GM19438 (cell line): ENCODE measurements at regions not wholly inside any gene's neighbourhood (a gene's known extent, or its start where the extent isn't known, plus 50 kb on each side); places are given as distances from the start of the nearest gene placed in this dataset.
A peak's percentile ranks its signal among the peaks of the same experiment; 100 is the strongest.

Experiments
- ATAC-seq: cut with Tn5 transposase; IDR thresholded peaks from one replicate; pipeline ENCODE4 v1.9.1; 2021; ENCODE audit warnings: low read depth; ENCODE audit not compliant: unreplicated experiment

DNA sequence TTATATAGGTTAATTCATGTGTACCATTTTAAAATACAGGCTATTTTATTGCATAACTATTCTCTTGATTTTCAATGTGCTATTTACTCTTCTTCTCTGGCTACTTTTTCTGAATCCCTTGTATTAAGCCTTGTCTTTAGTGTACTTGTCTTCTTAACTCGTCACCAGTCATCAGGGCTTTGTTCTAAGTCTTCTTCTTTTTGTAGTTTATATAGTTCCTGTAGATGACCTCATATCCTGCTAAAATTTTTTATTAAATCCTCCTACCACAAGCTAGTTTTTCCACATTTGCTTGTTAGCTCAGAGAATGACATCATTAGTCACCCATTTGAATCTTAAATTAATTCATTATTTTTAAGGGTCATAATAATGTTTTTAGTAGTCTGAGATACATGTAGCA, 1281.9 kb downstream of the KCNT2 start:
- ATAC-seq = no peak

DNA sequence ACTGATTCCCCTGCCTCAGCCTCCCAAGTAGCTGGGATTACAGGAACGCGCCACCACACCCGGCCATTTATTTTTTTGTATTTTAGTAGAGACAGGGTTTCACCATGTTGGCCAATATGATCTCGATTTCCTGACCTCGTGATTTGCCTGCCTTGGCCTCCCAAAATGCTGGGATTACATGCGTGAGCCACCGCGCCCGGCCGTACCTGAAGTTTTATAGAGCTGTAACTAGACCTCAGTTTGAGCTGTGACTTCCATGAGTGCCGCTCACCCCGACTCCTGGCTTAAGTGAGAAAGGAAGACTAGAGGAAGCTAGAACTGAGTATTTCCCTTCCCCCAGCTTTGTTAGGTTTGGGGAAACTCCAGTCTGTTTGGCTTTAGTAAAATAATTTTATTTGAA, 1283.1 kb downstream of the KCNT2 start:
- no peak for ATAC-seq

DNA sequence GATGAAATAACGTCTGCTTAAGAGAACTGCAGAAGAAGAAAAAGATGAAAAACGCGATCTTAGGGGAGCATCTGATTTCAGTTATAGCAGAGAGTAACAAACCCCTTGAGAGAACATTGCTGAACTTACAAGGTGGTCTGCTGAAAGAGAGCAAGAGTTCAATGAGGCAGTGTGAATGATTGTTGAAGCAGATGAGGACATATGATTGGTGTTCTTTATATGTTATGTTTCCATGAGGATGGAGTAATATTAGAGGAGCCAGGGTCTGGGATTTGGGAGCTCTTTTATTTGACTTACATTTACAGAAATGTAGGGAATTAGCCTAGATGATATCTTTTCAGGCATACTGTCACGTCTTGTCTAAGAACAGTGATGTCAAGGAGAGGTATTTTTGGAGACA, 1302.0 kb downstream of the KCNT2 start:
- ATAC-seq = no peak

DNA sequence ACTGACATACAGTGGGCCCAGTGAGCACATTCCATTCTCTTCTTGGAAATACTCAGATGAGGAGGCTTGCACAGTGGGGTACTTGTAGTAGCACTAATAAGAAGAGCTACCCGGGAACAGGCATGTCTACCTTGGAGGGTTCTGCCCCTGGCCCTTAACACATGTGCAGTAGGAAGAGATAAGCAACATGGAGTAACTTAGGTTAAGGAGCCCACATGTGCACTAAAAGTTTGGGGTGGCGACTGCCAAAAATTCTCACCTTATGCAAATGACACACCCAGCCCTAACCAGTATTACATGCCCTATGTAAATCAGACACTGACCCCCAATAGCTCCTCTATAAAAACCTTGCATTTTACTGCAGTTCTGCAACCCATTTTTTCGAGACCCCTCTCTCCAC, 1313.3 kb downstream of the KCNT2 start:
- ATAC-seq = no peak

DNA sequence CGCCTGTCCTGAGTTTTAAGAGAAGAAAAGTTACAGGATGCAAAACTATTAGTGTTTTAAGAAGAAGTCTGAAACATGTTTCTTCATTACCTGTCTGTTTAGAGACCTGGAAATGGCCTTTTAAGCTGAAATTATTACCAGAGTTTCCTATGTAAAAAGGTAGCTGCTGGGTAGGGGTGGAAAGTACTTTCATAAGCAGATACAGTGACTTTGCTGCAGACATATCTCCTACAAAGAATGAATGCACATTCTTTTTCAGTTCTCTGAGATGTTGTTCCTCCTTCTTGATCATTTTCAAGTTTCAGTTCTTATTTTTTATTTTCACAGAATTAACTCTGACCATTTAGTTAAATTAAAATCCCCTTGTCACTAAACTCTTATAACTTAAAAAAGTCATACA, 1329.6 kb downstream of the KCNT2 start:
- ATAC-seq = no peak

DNA sequence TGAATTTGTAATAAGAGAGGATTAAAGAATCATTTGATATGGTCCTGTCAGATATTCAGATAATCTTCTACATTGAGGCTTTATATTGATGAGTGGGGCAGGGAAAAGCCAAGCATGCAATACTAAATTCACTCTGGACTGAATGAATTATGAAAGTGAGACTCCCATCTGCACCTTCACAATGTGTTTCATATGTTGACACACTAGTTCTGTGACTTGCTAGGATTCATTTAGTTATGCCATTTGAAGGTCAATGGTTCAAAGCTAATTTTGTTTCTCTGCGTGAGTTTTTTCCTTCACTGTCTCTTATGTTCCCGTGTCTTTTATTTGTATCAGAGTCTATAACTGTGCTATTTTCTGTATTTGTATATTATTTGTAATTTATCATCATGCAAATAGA, 1332.5 kb downstream of the KCNT2 start:
- ATAC-seq = no peak

DNA sequence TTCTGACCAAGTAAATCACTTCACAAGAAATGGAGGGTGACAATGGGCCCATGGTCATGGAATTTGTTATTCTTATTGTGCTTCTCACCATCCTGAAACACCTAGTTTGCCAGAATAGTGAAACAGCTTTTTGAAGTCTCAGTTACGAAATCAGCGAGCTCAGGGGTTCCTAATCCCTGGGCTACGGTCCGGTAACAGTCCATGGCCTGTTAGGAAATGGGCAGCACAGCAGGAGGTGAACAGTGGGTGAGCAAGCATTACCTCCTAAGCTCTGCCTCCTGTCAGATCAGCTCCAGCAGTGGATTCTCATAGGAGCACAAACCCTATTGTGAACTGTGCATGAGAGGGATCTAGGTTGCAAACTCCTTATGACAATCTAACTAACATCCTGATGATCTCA, 1356.3 kb downstream of the KCNT2 start:
- no peak for ATAC-seq

DNA sequence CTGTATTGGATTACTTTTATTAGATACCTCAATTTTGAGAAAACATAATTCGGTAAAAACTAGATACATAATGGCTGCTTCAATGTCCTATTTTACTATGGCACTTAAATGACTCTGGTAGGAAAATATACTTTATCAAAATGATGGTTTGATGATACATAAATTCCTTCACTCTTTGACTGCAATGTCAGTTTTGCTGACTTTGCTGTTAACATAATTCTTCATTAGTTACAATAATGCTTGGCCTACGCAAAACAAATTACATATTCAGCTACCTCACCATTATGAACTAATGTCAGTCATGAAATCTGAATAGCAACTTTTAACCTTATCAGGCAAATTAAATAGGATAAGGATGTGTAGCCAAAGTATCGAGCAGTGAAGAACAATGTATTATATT, 1364.7 kb downstream of the KCNT2 start:
- no peak for ATAC-seq

DNA sequence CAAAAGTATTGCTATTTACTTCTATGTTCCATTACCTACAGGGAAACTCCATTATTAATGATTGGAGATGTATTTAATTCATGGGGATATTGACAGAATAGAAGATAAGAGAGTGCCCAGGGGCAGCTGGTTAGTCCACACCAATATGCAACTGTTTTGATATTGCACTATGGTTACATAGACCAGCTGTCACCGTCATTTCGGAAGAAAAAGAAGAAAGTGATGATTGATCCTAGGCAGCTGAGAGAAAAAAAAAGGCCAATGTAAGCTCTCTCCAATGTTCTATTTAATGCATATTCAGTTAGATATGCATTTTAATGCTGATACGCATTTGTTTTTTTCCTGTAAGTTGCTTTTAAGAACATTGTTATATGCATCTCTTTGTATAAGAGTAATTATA, 1367.2 kb downstream of the KCNT2 start:
- no peak for ATAC-seq

DNA sequence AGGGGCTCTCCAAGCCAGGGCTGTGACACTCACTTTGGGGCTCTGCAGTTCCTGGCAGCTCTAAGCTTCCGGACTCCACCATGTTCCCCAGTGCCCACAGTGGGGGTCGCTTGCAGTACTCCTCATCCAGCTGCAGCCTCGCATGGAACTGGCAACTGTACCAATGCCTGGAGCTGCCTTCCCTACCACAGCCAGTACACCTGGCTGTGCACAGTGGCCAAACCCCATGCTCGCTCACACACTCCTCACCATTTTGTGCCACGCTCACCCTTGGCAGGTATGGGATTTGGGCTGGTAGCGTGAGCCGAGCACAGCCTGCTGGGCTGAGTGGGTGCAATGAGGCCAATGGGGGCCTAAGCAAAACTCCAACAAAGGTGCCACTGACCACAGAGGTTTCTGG, 1369.9 kb downstream of the KCNT2 start:
- ATAC-seq = no peak

DNA sequence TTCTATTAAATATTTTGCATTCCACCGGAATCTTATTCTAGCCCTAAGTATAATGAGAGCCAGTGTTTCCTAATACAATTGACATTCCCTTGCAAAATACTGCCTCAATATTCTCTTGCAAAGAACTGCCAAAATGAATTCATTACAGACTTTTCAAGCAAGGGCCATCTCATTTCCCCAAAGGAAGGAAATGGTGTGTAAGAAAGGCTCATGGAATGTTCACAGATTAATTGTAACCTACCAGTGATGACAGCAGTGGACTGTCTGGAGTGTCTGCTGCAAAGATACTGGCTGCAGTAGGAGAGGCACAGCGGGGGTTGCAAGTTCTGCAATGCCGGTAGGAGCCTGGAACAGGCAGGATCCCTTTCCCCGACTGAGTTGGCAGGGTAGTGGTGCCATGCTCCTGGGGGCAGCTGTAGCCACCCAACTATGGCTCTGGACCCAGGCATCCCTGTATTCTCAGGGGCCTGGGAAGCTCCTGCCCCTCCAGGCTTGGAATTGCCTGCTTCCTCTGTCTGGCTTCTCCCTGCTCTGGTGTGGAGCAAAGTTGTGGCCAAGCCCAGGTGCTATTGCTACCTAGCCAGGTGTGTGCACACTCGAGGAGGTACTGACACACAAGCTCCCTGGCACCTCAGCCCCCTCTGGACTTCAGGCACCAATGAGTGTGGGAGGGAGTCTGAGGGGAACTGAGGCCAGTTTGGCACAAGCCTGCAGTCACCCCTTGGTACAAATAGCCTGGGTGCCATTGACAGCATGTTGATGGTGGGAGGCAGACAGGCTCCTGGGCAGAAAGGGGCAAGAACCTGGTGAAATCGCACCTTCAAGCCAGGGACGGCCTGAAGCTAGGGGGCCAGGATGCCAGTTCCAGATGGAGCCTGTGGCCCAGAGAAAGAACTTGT, 1371.0 kb downstream of the KCNT2 start:
- ATAC-seq = no peak

DNA sequence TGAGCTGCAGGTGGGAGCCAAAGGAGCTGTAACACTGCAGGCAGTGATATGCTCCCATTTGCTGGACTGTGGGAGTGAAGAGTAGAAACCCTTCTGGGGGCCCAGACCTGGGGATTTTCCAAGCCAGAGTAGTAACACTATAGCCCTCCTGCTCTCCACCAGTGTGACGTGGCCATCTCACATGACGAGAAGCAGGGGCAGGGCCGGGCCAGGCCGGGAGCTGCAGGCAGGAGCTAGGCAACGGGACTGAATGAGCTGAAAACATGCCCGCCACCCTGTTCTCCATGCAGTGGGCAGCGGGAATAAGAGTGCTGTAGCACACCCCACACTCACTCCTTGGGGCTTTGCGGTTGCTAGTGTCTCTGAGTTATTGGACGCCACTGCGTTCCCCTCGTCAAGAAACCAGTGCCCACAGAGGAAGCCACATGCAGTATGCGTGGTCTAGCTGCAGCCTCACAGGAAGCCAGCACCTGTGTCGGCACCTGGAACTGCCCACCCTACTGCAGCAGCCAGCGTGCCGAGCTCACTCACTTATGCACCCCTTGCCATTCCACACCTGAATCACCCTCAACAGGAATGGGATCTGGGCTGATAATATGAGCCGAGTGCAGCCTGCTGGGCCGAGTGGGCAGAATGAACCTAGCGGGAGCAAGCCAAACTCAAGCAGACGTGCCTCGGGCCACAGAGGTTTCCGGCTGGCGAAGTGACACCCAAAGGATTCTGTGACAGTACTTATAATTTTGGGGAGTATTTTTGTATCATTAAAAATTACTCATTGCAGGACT, 1389.6 kb downstream of the KCNT2 start:
- no peak for ATAC-seq

DNA sequence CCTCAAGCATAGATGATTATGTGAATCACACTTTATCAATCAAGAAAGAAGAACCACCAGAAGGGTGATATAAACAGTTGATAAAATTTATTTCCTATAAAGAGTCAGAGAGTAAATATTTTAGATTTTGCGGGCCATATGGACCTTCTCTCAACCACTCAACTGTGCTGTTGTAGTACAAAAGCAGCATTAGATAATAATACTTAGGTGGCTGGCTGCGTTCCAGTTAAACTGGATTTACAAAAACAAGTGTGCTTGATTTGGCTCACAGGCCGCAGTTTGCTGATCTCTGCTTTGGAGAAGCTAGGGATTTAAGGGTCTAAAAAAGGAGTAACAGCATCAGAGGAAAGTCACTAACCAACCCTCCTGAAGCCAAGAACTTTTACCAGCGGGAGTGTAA, 1406.0 kb downstream of the KCNT2 start:
- no peak for ATAC-seq

DNA sequence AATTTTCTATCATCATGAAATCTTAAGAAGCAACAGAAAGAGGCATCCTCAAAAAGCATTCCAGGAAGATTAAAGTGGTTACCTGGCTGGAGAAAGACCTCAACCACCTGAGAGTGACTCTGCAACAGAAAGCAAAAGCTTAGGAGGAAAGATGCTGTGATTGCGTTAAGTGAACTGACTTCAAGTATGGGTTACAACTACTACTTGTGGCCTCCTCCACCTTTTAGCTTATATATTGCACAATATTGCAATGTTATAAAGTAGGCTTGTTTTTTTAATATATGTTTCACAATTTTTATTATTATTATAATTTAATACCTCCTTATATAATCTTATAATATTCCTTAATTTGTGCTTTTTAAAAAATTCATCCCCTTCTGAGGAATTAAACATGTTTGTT, 1407.5 kb downstream of the KCNT2 start:
- ATAC-seq = no peak

DNA sequence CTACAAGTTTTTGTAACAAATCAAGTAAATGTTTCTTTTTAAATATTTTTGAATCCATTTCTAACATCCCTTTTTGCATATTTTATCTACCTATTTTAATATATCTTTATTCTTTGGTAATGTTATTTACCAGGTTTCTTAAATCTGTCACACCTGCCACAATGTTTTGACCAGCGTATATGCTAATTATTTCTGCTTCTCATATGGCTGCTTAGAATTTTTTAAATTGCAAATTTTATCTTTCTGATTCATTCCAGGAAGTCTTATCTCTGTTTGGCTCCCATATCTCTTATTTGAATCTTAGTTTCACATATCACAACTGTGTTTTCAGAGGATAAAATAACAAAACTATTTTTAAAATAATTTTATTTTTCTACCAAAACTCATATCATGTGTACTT, 1411.1 kb downstream of the KCNT2 start:
- no peak for ATAC-seq

DNA sequence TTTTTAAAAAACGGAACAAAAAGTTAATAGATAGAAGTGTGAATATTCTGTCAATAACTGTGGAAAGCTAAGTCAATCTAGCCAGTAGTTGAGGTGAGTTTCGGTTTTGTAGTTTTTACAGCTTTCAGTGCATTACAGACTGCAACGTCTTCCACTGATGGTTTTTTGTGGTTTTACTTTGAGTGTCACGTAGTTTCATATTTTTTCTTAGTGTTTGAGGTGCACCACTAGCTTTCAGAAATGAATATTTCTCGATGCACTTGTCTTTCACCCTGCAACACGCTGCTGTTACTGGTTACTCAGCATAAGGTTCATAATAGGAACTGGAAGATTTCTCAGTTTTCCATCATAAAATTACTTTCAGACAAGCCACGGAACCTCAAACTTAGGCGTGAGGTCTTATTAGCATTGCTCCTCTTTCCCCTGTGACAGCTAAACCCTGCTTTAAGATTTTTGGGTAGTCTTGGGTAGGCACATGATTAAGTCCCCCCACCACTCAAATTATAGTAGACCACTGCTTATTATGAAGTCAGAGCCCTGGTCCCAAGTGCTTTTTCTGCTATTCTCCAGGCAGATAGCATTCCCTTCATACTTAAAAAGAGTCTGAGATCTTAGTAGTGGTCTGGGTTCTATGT, 1412.7 kb downstream of the KCNT2 start:
- peak; percentile 97 for ATAC-seq

DNA sequence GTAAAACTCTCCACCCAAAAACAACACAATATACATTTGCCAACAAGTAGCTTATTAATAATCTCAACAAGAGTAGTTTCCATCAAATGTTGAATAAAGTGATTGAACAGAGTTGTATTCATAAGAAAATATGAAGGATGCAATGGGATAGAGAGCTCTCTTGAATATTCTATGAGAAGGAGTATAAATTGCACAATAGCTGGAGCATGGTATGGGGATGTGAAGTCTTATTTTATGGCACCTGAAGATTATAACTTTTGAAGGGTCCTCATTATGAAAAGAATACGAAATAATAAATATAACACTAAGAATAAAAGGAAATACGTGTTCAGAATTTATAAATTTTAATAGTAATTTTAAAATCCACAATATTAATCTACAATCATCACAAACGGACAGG, 1415.1 kb downstream of the KCNT2 start:
- ATAC-seq = no peak

DNA sequence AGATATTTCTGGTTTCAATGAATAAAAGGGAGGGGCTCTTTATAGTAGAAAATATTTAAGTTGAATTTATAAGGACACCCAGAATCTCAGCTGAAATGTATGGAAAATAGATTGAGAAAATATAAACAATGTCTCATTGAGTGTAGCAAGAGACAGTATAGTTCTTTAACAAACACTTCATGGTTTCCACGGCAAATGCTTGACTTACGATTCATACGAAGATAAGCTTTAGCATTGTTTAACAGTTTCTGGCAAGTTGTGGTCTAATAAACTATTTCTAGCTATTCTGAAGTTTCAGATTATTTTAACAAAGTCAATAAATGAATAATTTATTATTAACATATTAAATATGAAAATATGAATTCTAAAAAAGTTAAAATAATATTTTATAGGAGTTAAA, 1419.4 kb downstream of the KCNT2 start:
- ATAC-seq = no peak

DNA sequence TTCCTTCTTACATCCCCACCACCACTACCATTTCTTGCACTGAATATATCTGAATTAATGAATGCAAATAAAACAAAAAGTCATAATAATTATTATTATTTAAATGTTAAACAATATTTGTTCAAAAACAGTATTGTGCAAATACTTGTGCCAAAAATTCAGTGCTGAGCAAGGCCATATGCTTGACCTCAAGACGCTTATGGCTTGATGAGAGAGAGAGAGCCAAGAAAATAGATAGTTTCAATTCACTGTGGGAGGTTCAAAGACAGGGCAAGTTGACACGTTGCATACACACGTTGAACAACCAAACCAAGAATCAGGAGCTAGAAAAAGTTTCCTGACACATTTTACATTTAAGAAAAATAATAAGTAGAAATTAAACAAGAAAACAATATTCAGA, 1421.7 kb downstream of the KCNT2 start:
- ATAC-seq = no peak

DNA sequence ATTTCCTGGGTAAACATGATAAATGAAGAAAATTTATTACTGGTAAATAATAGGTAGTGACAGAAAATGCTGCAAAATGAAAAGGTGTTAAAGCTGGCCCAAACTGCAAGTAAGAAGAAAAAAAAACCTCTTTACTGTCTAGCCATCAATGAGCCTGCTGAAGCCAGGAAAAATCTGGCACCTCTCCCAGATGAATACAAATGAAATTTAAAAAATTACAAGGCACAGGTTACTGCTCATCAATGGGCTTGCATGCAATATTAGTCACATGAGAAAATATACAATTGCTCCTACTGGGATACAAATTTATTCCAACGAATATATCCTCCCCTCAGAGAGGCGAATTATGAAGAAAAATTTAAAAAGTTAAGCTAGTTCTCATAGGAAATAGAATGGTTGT, 1422.5 kb downstream of the KCNT2 start:
- no peak for ATAC-seq

DNA sequence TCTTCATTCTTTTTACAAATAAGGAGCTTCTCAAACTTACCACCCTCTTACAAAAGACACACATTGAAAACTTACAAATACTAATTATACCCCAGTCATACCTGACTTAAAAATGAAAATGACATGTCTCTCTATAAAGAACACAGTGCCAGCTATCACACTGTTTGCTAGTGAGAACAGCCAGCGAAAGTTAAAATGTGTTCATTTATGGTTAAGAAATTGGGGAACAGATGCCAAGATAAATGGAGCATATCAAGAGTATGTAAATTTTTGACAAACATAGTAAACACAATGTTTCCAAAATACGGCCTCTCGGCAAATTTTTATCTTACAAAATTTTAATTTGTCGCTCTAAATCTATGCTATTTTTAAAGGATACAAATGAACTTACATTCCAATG, 1422.9 kb downstream of the KCNT2 start:
- no peak for ATAC-seq

DNA sequence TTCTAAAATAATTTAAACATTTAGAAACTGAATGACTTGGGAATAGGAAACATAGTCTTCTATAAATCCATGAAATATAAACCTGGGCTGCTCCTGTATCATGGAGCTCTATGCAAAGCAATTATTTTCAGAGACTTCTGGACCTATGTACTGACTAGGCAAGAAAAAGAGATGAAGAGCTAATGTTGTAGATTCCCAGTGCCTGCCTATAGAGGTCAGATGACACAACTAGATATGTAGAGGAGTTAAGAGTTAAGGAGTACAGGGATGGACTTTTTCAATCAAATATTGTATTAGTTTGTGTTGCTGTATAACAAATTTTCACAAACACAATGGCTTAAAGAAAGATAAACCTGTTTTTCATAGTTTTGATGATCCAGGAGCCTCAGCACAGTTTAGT, 1434.5 kb downstream of the KCNT2 start:
- ATAC-seq = no peak
